H9 (cell line): ENCODE measurements at regions not wholly inside any gene's neighbourhood (a gene's known extent, or its start where the extent isn't known, plus 50 kb on each side); places are given as distances from the start of the nearest gene placed in this dataset.

Experiments
- DNase-seq: peaks from one replicate; pipeline ENCODE4 v3.0.0-alpha.2; 2017
- H2AFZ ChIP-seq: one replicate; pipeline ENCODE4 v1.6.1; 2013; ENCODE audit warnings: mild to moderate bottlenecking, low read length, control low read depth, moderate library complexity
- H2AK5ac ChIP-seq: 2 replicates; pipeline ENCODE4 v1.6.1; 2013; ENCODE audit warnings: low read length, control low read depth, mixed read lengths; ENCODE audit not compliant: insufficient read length
- H2BK120ac ChIP-seq: one replicate; pipeline ENCODE4 v1.6.1; 2013; ENCODE audit warnings: low read depth, mild to moderate bottlenecking, low read length, control low read depth, inconsistent platforms; ENCODE audit not compliant: poor library complexity, severe bottlenecking
- H2BK12ac ChIP-seq: 2 replicates; pipeline ENCODE4 v1.6.1; 2013; ENCODE audit warnings: low read length, control low read depth, mixed read lengths, low read depth; ENCODE audit not compliant: insufficient read length
- H2BK15ac ChIP-seq: 2 replicates; pipeline ENCODE4 v1.6.1; 2013; ENCODE audit warnings: low read depth, low read length, control low read depth
- H2BK20ac ChIP-seq: one replicate; pipeline ENCODE4 v1.6.1; 2013; ENCODE audit warnings: low read depth, mild to moderate bottlenecking, low read length, control low read depth, inconsistent platforms; ENCODE audit not compliant: poor library complexity, severe bottlenecking
- H2BK5ac ChIP-seq: 2 replicates; pipeline ENCODE4 v1.6.1; 2013; ENCODE audit warnings: low read length, control low read depth, mixed read lengths; ENCODE audit not compliant: insufficient read length
- H3K14ac ChIP-seq: 2 replicates; pipeline ENCODE4 v1.6.1; 2013; ENCODE audit warnings: low read length, control low read depth; ENCODE audit not compliant: insufficient read depth
- H3K18ac ChIP-seq: 2 replicates; pipeline ENCODE4 v1.6.1; 2013; ENCODE audit warnings: low read depth, mild to moderate bottlenecking, mixed read lengths, low read length, control low read depth; ENCODE audit not compliant: insufficient read length
- H3K23ac ChIP-seq: 2 replicates; pipeline ENCODE4 v1.6.1; 2013; ENCODE audit warnings: low read length, control low read depth, mixed read lengths, low read depth; ENCODE audit not compliant: insufficient read length
- H3K23me2 ChIP-seq: 2 replicates; pipeline ENCODE4 v1.6.1; 2013; ENCODE audit warnings: low read depth, mild to moderate bottlenecking, mixed read lengths, low read length, control low read depth; ENCODE audit not compliant: insufficient read length, poor library complexity, severe bottlenecking
- H3K27ac ChIP-seq: 2 replicates; pipeline ENCODE4 v1.5.1; 2013; ENCODE audit warnings: low read length, control low read depth, mixed read lengths, low read depth; ENCODE audit not compliant: insufficient read length
- H3K27me3 ChIP-seq: 2 replicates; pipeline ENCODE4 v1.6.1; 2013; ENCODE audit warnings: low read length, control low read depth, inconsistent platforms; ENCODE audit not compliant: insufficient read depth
- H3K4ac ChIP-seq: 2 replicates; pipeline ENCODE4 v1.6.1; 2013; ENCODE audit warnings: low read depth, mild to moderate bottlenecking, control low read depth, inconsistent platforms, low read length, moderate library complexity
- H3K4me1 ChIP-seq: 2 replicates; pipeline ENCODE4 v1.6.1; 2013; ENCODE audit warnings: low read length, control low read depth, inconsistent platforms; ENCODE audit not compliant: insufficient read depth
- H3K4me2 ChIP-seq: 2 replicates; pipeline ENCODE4 v1.6.1; 2013; ENCODE audit warnings: low read length, control low read depth, mixed read lengths; ENCODE audit not compliant: insufficient read length, insufficient read depth
- H3K56ac ChIP-seq: 2 replicates; pipeline ENCODE4 v1.6.1; 2013; ENCODE audit warnings: low read depth, mild to moderate bottlenecking, mixed read lengths, low read length, control low read depth; ENCODE audit not compliant: insufficient read length
- H3K79me1 ChIP-seq: 2 replicates; pipeline ENCODE4 v1.6.1; 2013; ENCODE audit warnings: low read depth, mild to moderate bottlenecking, moderate library complexity, low read length, control low read depth, inconsistent platforms; ENCODE audit not compliant: insufficient read depth, poor library complexity, severe bottlenecking
- H3K79me2 ChIP-seq: 2 replicates; pipeline ENCODE4 v1.6.1; 2013; ENCODE audit warnings: low read length, control low read depth, inconsistent platforms; ENCODE audit not compliant: insufficient read depth
- H3K9ac ChIP-seq: 2 replicates; pipeline ENCODE4 v1.6.1; 2013; ENCODE audit warnings: low read length, control low read depth, mixed read lengths; ENCODE audit not compliant: insufficient read length; ENCODE audit errors: extremely low read depth
- H3K9me3 ChIP-seq: one replicate; pipeline ENCODE4 v1.6.1; 2013; ENCODE audit warnings: low read depth, low read length, inconsistent platforms; ENCODE audit not compliant: control insufficient read depth
- H3T11ph ChIP-seq: one replicate; pipeline ENCODE4 v1.6.1; 2013; ENCODE audit warnings: mild to moderate bottlenecking, low read length, control low read depth, inconsistent platforms
- H4K20me1 ChIP-seq: one replicate; pipeline ENCODE4 v1.6.1; 2013; ENCODE audit not compliant: control insufficient read depth, insufficient read length, insufficient read depth
- H4K5ac ChIP-seq: 2 replicates; pipeline ENCODE4 v1.6.1; 2013; ENCODE audit warnings: low read depth, mild to moderate bottlenecking, mixed read lengths, low read length, control low read depth; ENCODE audit not compliant: insufficient read length
- H4K8ac ChIP-seq: replicated peaks from 2 replicates; pipeline ENCODE4 v1.6.1; 2013; ENCODE audit warnings: low read length, control low read depth, mixed read lengths, low read depth; ENCODE audit not compliant: insufficient read length
- H4K91ac ChIP-seq: 2 replicates; pipeline ENCODE4 v1.6.1; 2013; ENCODE audit warnings: low read depth, mild to moderate bottlenecking, moderate library complexity, mixed read lengths, low read length, control low read depth; ENCODE audit not compliant: insufficient read length
- H3K27ac Mint-ChIP-seq, 3 experiments: 2 replicates in 2 of 3; 3 replicates in 1 of 3; pipeline ENCODE4 v1.8.0; 2020 to 2021; ENCODE audit warnings: mixed read lengths in 3 of 3, mild to moderate bottlenecking in 1 of 3, moderate library complexity in 1 of 3
- H3K27me3 Mint-ChIP-seq: 2 replicates; pipeline ENCODE4 v1.8.0; 2021; ENCODE audit warnings: low read depth, mild to moderate bottlenecking, moderate library complexity, mixed read lengths
- H3K36me3 Mint-ChIP-seq, 3 experiments: 2 replicates in 2 of 3; 3 replicates in 1 of 3; pipeline ENCODE4 v1.8.0; 2020 to 2021; ENCODE audit warnings: low read depth in 3 of 3, mixed read lengths in 3 of 3; ENCODE audit not compliant: insufficient read depth in 1 of 3
- H3K4me1 Mint-ChIP-seq, 2 experiments: 2 replicates each; pipeline ENCODE4 v1.8.0; 2020; ENCODE audit warnings: mixed read lengths in 2 of 2
- H3K4me3 Mint-ChIP-seq, 2 experiments: 2 replicates in 1 of 2; 3 replicates in 1 of 2; pipeline ENCODE4 v1.8.0; 2020 to 2021; ENCODE audit warnings: mild to moderate bottlenecking in 2 of 2, mixed read lengths in 2 of 2, moderate library complexity in 1 of 2
- H3K9me3 Mint-ChIP-seq, 2 experiments: 2 replicates in 1 of 2; 3 replicates in 1 of 2; pipeline ENCODE4 v1.8.0; 2020; ENCODE audit warnings: mild to moderate bottlenecking in 2 of 2, mixed read lengths in 2 of 2, moderate library complexity in 1 of 2
- CTCF ChIP-seq: fragments of 200-600 bp; sonication (generic); conservative IDR thresholded peaks from 3 replicates; pipeline ENCODE4 v1.8.0; 2021; ENCODE audit warnings: antibody characterized with exemption, mild to moderate bottlenecking
- WGBS: extraction: QIAGEN DNeasy Blood & Tissue Kit; methylation state at CpG from one replicate; pipeline ENCODE4 v1.1.7; 2013; ENCODE audit warnings: missing lambda C conversion rate, low lambda C conversion rate, mixed read lengths; ENCODE audit not compliant: insufficient read length; ENCODE audit errors: extremely low coverage; 5-methylcytosine and 5-hydroxymethylcytosine counted together

- no peak overlapping the region for H3K23ac ChIP-seq
- no peak overlapping the region for H3T11ph ChIP-seq
- Mint-ChIP-seq H3K36me3 (no peaks in the 10 kb centered on the region), H3K27ac (no peak overlapping the region), H3K4me1 (peaks cover 59 to 60% of the 10 kb centered on the region in 2 experiments), H3K4me3 (no peak overlapping the region), H3K27me3 (no peaks in the 10 kb centered on the region), H3K9me3 (no peaks in the 10 kb centered on the region; a peak in 1 of 5 replicates)
- H2BK120ac ChIP-seq = no peak overlapping the region
- no peak overlapping the region for H4K5ac ChIP-seq
- H2BK20ac ChIP-seq = no peak overlapping the region
- H3K79me2 ChIP-seq = no peaks in the 10 kb centered on the region
- no peak overlapping the region for H4K8ac ChIP-seq
- no peak for DNase-seq
- no peak overlapping the region for H4K91ac ChIP-seq
- no peak overlapping the region for H2BK15ac ChIP-seq
- H3K4ac ChIP-seq = no peak overlapping the region
- H3K79me1 ChIP-seq = no peaks in the 10 kb centered on the region
- WGBS = no CpG with 5 or more reads among the region's 1 CpG
- peaks cover 9% of the 10 kb centered on the region for H3K4me1 ChIP-seq
- no peak overlapping the region for H3K27ac ChIP-seq
- H3K9me3 ChIP-seq = no peaks in the 10 kb centered on the region
- no peaks in the 10 kb centered on the region for H4K20me1 ChIP-seq
- H3K4me2 ChIP-seq = no peak overlapping the region
- no peak overlapping the region for H2BK5ac ChIP-seq
- H3K9ac ChIP-seq = no peak overlapping the region
- no peaks in the 10 kb centered on the region for H3K27me3 ChIP-seq
- H2AFZ ChIP-seq = no peak overlapping the region
- no peak for TF ChIP-seq CTCF
- no peak overlapping the region for H3K56ac ChIP-seq
- H3K14ac ChIP-seq = no peak overlapping the region
- no peak overlapping the region for H2AK5ac ChIP-seq
- no peak overlapping the region for H3K18ac ChIP-seq
- no peaks in the 10 kb centered on the region for H3K23me2 ChIP-seq
- no peak overlapping the region for H2BK12ac ChIP-seq
Measured at GRCh38 chr1:81553503-81553902, 247.2 kb upstream of the ADGRL2 start.
